NT2/D1 (cell line): ENCODE measurements at regions not wholly inside any gene's neighbourhood (a gene's known extent, or its start where the extent isn't known, plus 50 kb on each side); places are given as distances from the start of the nearest gene placed in this dataset.

Experiments used
- SUZ12 ChIP-seq: IDR thresholded peaks from 2 replicates; pipeline ENCODE4 v1.6.1; 2011; ENCODE audit not compliant: insufficient read length, insufficient read depth; ENCODE audit errors: extremely low read depth
- YY1 ChIP-seq: IDR thresholded peaks from 2 replicates; pipeline ENCODE4 v1.6.1; 2011; ENCODE audit not compliant: insufficient read length, insufficient read depth
- ZNF274 ChIP-seq: IDR thresholded peaks from 2 replicates; pipeline ENCODE4 v1.6.1; 2011; ENCODE audit warnings: mild to moderate bottlenecking, low read depth, low read length

- TF ChIP-seq YY1 (no peak), ZNF274 (no peak), SUZ12 (no peak)
Measured at GRCh38 chr18:7304061-7304370, 73.1 kb downstream of the LRRC30 start.
